Right lobe of liver (tissue), 6 donors: ENCODE measurements at regions not wholly inside any gene's neighbourhood (a gene's known extent, or its start where the extent isn't known, plus 50 kb on each side); places are given as distances from the start of the nearest gene placed in this dataset.

Experiments
- ATAC-seq, 4 donors: fragments of 200-7000 bp; cut with Tn5 transposase; one replicate each; pipeline ENCODE4 v1.9.1; 2020; ENCODE audit warnings: mild to moderate bottlenecking in 4 of 4, moderate library complexity in 4 of 4
- DNase-seq, 3 donors: peaks; one replicate each; pipeline ENCODE4 v3.0.0-alpha.2; 2020
- H3K27ac ChIP-seq, 3 donors: fragments of 200-600 bp; one replicate each; pipeline ENCODE4 v1.8.0; 2022
- H3K27me3 ChIP-seq, 2 donors: fragments of 200-600 bp; one replicate each; pipeline ENCODE4 v1.8.0; 2022
- H3K36me3 ChIP-seq, 4 donors: fragments of 200-600 bp; sonication (generic) in 1 of 4; one replicate each; pipeline versions ENCODE4 v1.5.1 to v1.8.0; 2017 to 2022; ENCODE audit warnings: control low read depth in 1 of 4
- H3K4me1 ChIP-seq, 4 donors: fragments of 200-600 bp; sonication (generic) in 1 of 4; one replicate each; pipeline versions ENCODE4 v1.5.1 to v1.8.0; 2017 to 2022; ENCODE audit warnings: control low read depth in 1 of 4
- H3K4me3 ChIP-seq, 3 donors: fragments of 200-600 bp; one replicate each; pipeline ENCODE4 v1.8.0; 2022
- H3K9me3 ChIP-seq, 4 donors: fragments of 200-600 bp; sonication (generic) in 1 of 4; one replicate each; pipeline versions ENCODE4 v1.5.1 to v1.8.0; 2017 to 2022; ENCODE audit warnings: control low read depth in 1 of 4
- CTCF ChIP-seq, 4 donors: fragments of 200-600 bp in 3 of 4; fragments of 450-650 bp in 1 of 4; IDR thresholded peaks; one replicate each; pipeline versions ENCODE4 v1.5.1 to v1.8.0; 2016 to 2022; ENCODE audit warnings: antibody characterized with exemption in 4 of 4, mild to moderate bottlenecking in 2 of 4
- POLR2A ChIP-seq: fragments of 450-650 bp; IDR thresholded peaks from one replicate; pipeline ENCODE4 v1.6.1; 2017; ENCODE audit warnings: antibody characterized with exemption, mild to moderate bottlenecking
- WGBS: methylation state at CpG from one replicate; pipeline ENCODE4 v1.1.6; 2018; ENCODE audit warnings: low coverage, low lambda C conversion rate; ENCODE audit not compliant: insufficient coverage; ENCODE audit errors: missing lambda C conversion rate; 5-methylcytosine and 5-hydroxymethylcytosine counted together
- intact Hi-C, 2 donors: fragments of 100-400 bp; cut with DNase I; formaldehyde crosslinking; loops; one replicate each; pipeline versions ENCODE4 v1.11.2 to v1.14.1; 2022
- donor health status: DM: no; HTN: yes; CAD: no.
- donor health status: DM: no; HTN: no; CAD: no.
- donor health status: DM: no; HTN: no; CAD: no.
- donor health status: DM: no; HTN: yes; CAD: no.
- donor health status: DM: no; HTN: yes; CAD: no.

DNA sequence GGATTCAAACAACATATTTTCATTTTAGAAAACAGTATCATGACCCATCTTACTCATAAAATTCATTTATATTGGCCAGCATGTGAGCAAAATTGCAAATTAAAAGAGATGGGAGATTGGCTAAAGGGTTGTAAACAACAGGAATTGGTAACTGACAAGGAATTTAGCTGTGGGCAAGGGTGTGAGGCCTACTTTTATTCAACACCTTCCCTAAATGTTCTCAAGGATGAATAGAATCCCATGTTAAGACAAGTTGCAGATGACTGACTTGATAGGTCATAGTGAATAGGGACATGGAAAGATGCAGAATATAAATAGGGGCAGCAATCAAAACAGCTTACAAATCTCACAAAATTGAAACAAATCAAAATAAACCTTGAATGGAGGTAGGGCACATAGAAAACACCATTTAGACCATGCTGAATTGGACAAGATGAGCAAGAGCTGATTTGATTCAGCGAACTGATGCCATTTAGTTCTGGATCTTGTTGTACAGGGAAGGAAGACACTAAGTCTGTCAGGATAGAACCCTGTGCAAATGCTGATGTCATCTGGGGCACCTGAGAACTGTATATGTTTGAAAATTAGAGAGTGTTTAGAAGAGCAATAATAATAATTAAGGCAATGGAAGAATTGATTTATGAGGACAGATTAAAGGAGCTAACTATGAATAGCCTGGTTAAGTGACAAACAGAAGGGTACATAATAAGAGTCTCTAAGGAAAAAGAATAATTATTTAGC lies 509.7 kb downstream of the ZEB2 start:
- Histone ChIP-seq H3K27ac (no peak overlapping the region), H3K4me3 (no peak overlapping the region), H3K4me1 (no peaks in the 10 kb centered on the region), H3K27me3 (no peaks in the 10 kb centered on the region), H3K36me3 (no peaks in the 10 kb centered on the region), H3K9me3 (no peaks in the 10 kb centered on the region)
- intact Hi-C loops = no loop called here
- 100% methylated on average over 1 of the region's 1 CpG for WGBS
- DNase-seq (no peak), ATAC-seq (no peak)
- TF ChIP-seq POLR2A (no peak), CTCF (IDR thresholded peaks at IDR 0.05) (no peak)

DNA sequence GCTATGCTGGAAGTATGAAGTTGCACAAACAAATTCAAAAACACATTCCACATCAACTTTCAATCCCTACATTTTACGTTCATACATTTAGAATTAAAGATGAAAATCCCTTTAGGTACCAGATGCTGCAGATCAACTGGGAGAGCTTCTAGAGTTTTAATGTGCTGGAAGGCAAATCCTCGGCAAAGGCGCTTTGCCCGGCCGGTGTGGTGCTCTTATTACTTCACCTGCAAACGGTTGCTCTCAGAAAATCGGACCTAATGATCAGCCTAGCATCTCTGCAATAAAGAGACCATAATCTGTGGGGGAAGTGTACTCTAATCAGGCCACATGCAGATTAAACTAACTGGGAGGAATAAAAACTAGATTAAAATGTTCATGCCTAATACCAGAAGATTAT lies 513.8 kb downstream of the ZEB2 start:
- WGBS = 92% methylated on average over 7 of the region's 7 CpGs

DNA sequence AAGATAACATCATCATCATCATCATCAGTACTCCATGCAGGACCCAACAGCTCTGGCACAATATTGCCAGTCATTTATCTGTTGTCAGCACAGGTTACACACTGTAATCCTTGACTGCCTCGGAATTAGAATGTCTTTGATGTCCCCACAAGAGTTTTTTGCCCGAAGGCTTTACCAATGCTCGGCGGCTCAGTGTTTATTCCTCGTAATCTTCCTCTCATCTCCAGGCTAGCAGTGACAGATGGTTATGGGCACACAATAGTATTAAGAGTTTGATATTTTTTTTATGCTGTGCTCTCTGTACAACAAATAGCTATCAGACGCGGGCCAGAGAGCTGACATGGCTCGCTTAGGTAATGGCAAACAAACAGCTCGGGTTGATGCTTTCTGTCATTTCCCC lies 515.2 kb downstream of the ZEB2 start:
- Histone ChIP-seq H3K4me1 (no peaks in the 10 kb centered on the region), H3K4me3 (no peak overlapping the region), H3K27me3 (no peaks in the 10 kb centered on the region), H3K27ac (no peak overlapping the region), H3K9me3 (no peaks in the 10 kb centered on the region), H3K36me3 (no peaks in the 10 kb centered on the region)
- ATAC-seq = no peak
- no peak for TF ChIP-seq CTCF (IDR thresholded peaks at IDR 0.05)
- TF ChIP-seq POLR2A = no peak
- intact Hi-C loops = no loop called here
- 80% methylated on average over 7 of the region's 9 CpGs for WGBS
- DNase-seq = no peak

More for the DNA sequence above, 513.8 kb downstream of the ZEB2 start:
- DNase-seq (no peak), ATAC-seq (no peak)
- H3K27me3 ChIP-seq = no peaks in the 10 kb centered on the region
- no peaks in the 10 kb centered on the region for H3K4me1 ChIP-seq
- no peaks in the 10 kb centered on the region for H3K9me3 ChIP-seq
- intact Hi-C loops = no loop called here
- H3K27ac ChIP-seq = no peak overlapping the region
- TF ChIP-seq CTCF (IDR thresholded peaks at IDR 0.05) (no peak), POLR2A (no peak)
- H3K36me3 ChIP-seq = no peaks in the 10 kb centered on the region
- no peak overlapping the region for H3K4me3 ChIP-seq

DNA sequence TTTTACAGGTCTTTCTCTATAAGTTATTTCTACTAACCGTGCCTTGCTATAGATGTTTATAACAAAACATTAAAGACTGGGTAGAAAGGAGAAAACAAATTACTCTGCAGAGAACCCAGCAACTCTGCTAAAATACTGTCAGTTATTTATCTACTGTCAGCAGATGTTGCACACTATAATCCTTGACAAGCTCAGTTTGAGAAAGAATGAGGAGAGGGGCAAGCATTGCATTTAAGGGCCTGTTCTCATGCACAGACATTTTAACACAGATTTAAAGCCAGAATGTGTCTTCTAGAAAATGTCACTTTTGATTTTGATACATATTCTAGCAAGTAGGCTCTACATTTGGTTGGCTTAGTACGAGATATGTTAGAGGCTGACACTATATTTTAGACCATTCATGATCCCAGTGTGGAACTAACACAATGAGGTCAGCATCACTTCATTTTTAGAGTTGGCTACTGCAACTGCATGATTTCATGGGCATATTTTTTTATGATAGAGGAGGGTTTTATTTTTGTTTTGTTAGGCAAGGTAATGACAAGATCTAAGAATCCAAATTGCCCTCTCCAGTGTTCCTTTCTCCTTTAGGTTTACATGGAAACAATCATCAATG lies 516.4 kb downstream of the ZEB2 start:
- Histone ChIP-seq H3K4me3 (no peak overlapping the region), H3K4me1 (no peaks in the 10 kb centered on the region), H3K9me3 (no peaks in the 10 kb centered on the region), H3K27me3 (no peaks in the 10 kb centered on the region), H3K36me3 (no peaks in the 10 kb centered on the region), H3K27ac (no peak overlapping the region)
- intact Hi-C loops = no loop called here
- no peak for TF ChIP-seq CTCF (IDR thresholded peaks at IDR 0.05)
- TF ChIP-seq POLR2A = no peak
- WGBS = 88% methylated on average over 2 of the region's 2 CpGs
- DNase-seq = no peak
- no peak for ATAC-seq
